Mammary epithelial cell (primary cell): ENCODE measurements at regions not wholly inside any gene's neighbourhood (a gene's known extent, or its start where the extent isn't known, plus 50 kb on each side); places are given as distances from the start of the nearest gene placed in this dataset.

Source experiments
- EZH2 ChIP-seq: IDR thresholded peaks from 2 replicates; pipeline ENCODE4 v1.6.1; 2012; ENCODE audit warnings: low read length, inconsistent platforms, borderline replicate concordance
- TF ChIP-seq, protein P1 (sequence below), 2 donors: IDR thresholded peaks in 1 of 2; conservative IDR thresholded peaks in 1 of 2; 2 replicates each; pipeline ENCODE4 v1.5.1; 2011 to 2012; ENCODE audit warnings: inconsistent platforms in 2 of 2, low read length in 2 of 2, mild to moderate bottlenecking in 2 of 2, control low read depth in 1 of 2, low read depth in 1 of 2; ENCODE audit not compliant: insufficient read depth in 1 of 2; ENCODE audit errors: extremely low read depth in 1 of 2

DNA sequence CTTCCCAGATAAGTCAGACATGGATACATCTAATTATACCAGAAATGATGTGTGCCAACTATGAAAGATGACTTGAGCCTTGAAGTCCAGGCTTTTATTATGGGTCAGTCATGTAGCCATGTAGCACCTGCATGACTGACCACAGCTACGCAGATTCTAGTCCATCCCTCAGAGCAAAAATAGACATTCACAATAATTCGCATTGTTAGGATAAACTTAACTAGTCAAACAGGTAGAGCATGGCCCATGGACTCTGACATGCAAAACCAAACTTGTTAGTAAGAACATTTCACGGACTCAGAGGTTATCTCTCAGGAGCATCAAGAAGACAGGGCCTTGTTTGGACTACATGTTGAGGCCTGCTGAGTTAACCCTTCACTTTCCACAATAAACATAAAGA lies 132.6 kb downstream of the PWWP3B start:
- TF ChIP-seq EZH2, result no peak
- TF ChIP-seq, protein P1, sequence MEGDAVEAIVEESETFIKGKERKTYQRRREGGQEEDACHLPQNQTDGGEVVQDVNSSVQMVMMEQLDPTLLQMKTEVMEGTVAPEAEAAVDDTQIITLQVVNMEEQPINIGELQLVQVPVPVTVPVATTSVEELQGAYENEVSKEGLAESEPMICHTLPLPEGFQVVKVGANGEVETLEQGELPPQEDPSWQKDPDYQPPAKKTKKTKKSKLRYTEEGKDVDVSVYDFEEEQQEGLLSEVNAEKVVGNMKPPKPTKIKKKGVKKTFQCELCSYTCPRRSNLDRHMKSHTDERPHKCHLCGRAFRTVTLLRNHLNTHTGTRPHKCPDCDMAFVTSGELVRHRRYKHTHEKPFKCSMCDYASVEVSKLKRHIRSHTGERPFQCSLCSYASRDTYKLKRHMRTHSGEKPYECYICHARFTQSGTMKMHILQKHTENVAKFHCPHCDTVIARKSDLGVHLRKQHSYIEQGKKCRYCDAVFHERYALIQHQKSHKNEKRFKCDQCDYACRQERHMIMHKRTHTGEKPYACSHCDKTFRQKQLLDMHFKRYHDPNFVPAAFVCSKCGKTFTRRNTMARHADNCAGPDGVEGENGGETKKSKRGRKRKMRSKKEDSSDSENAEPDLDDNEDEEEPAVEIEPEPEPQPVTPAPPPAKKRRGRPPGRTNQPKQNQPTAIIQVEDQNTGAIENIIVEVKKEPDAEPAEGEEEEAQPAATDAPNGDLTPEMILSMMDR (conservative IDR thresholded peaks at IDR 0.05 in 1 of 2, IDR thresholded peaks at IDR 0.05 in 1 of 2; ENCODE audit: extremely low read depth in 1 of 2, insufficient read depth in 1 of 2, low read depth in 1 of 2, low read length in 2 of 2), result no peak
